SKM-1 treated with dmso at 0.1 percent for 144 hours (cell line): ENCODE measurements at regions not wholly inside any gene's neighbourhood (a gene's known extent, or its start where the extent isn't known, plus 50 kb on each side); places are given as distances from the start of the nearest gene placed in this dataset.
"Not testable (repeated sequence)": the region's sequence is repeated elsewhere in the genome, so short reads cannot be mapped to it uniquely, and the experiment has no call there.

Experiments
- DNase-seq: peaks from one replicate; lab custom pipeline; 2025; ENCODE audit not compliant: unreplicated experiment; lab: John Stamatoyannopoulos, UW

DNA sequence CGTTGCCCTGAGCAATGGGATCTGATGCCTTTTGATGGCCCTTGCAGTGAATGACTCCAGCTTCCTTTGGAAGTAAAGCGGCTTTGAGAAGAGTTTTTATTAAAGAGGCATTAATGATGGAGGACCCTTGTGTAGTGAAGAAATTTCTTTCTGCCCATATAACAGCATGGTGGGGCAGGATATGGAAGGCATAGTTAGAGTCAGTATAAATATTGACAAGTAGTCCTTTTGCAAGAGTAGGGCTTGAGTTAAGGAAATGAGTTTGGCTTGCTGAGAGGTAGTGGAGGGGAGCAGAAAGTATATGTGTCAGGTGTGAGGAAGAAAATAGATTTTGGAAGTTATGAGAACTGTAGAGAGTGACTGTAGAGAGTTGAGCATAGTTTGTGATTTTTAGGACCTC, 254.1 kb upstream of the DIO3 start:
- not testable (repeated sequence) for DNase-seq

DNA sequence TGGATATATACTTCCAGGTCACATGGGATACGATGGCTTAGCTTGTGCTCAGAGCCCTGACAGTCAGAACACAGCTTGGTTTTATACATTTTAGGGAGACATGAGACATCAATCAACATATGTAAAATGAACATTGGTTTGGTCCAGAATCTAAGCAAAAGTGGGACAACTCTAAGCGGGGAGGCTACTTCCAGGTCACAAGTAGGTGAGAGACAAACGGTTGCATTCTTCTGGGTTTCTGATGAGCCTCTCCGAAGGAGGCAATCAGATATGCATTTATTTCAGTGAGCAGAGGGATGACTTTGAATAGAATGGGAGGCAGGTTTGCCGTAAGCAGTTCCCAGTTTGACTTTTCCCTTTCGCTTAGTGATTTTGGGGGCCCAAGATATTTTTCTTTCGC, 250.1 kb upstream of the DIO3 start:
- not testable (repeated sequence) for DNase-seq

GRCh38 chr14:101313268-101313667, 248.0 kb upstream of the DIO3 start:
- DNase-seq, result no peak

DNA sequence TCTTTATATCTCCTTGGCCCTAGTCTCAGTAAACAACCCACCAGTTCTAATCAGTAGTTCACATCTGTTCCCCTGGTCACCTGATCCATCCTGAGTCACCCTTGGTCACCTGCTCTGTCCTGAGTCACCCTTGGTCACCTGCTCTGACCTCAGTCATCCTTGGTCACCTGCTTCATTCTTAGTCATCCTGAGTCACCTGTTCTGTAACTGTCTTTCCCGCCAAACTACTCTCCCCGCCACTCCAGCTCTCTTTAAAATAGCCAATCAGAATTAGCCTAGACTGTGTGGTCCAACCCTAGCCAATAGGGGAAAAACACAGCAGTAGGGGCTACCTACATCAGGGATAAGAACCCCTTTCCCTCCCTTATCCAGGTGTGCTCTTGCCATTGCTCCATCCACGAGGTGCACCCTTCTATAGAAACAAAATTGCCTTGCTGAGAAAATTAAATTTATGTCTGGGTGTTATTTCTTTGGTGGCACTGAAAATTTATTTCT, 245.4 kb upstream of the DIO3 start:
- DNase-seq, result no peak

DNA sequence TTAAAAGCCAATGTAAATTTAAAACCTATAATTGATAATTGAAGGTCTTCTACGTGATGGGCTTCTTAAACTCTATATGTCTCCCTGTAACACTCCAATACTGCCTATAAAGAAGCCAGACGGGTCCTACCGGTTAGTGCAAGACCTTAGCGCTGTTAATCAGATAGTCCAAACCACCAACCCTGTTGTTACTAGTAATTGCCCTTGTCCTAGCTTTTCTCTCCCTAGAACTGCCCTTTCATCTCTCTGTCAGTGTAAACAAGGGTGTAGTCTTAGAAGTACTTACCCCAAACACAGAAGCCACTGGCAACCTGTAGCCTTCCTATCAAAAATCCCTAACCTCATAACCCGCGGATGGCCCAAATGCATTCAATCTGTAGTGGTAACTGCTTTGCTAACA, 243.0 kb upstream of the DIO3 start:
- DNase-seq, result no peak

DNA sequence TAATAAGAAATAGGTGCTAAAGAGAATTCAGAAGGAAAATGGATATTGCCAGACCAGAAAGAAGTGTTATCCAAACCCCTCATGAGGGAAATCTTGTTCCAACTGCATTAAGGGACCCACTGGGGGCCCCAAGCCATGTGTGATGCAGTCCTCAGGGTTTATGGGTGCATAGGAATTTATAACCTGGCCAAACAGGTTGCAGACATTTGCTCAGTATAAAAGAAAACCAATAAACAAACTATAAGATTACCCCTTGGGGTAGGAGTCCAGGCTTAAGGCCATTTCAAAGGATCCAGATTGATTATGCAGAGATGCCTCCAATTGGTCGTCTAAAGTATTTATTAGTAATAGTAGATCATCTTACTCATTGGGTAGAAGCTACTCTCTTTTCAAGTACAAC, 240.9 kb upstream of the DIO3 start:
- no peak for DNase-seq

DNA sequence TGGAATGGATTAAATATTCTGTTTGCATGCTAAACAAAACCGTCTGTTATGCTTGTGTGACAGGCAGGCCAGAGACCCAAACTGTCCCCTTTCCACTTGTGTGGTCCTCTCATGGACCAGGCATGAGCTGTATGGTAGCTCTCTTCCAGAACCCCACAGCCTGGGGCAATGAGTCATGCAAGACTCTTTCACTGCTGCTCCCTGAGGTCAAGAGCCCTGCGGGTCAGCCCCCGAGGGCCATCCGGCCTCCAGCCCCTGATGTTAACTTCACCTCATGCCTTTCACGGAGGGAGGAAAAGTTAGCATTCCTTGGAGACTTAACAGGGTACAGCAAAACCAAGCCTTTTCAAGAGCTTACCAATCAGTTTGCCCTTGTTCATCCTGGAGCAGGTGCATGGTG, 239.1 kb upstream of the DIO3 start:
- DNase-seq, result no peak

DNA sequence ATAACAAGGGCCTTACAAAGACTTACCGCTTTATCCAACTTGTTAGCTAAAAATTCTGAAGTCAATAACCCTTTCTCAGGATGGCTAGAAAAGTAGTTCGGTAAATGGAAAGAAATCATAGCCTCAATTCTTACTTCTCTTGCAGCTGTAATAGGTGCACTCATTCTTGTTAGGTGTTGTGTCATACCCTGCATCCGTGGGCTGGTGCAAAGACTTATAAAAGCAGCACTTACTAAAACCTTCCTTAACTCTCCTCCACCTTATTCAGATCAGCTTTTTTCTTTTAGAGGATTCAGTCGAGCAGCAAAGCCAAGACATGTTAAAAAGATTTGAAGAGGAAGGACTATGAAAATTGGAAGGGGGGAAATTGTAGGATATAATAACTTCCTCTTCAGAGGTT, 238.2 kb upstream of the DIO3 start:
- no peak for DNase-seq

- not testable (repeated sequence) for DNase-seq
Observed at GRCh38 chr14:101323614-101324235, 237.6 kb upstream of the DIO3 start.

GRCh38 chr14:101325319-101325718, 236.0 kb upstream of the DIO3 start:
- no peak for DNase-seq

DNA sequence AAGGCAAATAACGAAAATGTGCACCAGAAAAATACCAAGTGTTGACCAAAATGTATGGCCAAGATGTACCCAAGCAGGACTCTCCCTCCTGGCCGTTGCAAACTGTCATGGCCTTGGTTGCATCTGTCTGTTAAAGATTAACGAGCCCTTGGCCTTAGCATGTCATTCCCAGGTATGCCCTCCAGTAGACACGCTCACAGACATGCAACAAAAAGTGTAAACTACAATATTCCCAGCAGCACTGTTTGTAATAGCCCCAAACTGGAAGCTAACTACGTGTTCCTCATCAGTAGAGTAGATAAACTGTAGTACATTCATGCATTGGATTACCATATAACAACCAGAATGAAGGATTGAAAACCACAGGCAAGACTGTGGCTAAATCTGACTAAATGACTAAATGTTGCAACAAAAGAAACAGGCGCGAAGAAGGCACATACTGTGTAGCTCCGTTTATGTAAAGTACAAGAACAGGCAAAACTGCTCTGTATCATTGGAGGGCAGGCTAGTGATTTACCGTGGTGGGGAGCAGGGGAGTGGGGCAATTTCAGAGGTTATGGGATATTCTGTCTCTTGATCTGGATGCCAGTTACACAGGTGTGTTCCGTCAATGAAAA, 232.8 kb upstream of the DIO3 start:
- no peak for DNase-seq

DNA sequence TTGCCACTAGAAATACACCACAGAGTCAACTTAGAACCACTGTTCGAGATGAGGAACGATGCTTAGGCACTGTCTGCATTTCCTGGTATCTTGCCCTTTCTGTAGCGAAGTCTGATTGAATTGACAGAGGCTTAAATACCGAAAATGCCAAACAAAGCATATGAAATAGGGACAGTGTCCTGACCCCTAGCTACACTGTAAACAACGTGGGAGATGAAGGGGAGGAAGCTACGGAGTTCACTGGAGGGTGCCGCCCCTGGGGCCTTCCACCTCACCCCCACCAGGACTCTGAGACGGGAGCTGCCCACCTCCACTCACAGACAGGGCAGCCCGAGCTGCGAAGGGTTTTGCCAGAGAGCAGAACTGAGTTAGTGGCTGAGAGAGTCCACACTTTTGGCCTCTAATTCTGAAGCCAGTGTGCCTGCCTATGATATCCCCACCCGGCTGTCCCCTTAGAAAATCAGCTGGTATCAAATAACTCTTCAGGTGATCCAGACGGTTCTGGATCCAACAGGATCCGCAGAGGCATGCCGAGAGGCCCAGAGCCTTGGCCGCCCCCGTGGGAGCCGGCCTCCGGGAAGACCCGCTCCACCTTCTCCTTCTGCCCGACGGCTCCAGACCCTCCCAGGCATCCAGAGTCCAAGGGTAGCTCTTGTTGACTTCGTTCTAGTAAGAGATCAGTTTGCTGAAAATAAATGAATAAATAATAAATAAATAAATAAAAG, 230.7 kb upstream of the DIO3 start:
- DNase-seq, result no peak

GRCh38 chr14:101331141-101331525, 230.2 kb upstream of the DIO3 start:
- DNase-seq, result no peak

DNA sequence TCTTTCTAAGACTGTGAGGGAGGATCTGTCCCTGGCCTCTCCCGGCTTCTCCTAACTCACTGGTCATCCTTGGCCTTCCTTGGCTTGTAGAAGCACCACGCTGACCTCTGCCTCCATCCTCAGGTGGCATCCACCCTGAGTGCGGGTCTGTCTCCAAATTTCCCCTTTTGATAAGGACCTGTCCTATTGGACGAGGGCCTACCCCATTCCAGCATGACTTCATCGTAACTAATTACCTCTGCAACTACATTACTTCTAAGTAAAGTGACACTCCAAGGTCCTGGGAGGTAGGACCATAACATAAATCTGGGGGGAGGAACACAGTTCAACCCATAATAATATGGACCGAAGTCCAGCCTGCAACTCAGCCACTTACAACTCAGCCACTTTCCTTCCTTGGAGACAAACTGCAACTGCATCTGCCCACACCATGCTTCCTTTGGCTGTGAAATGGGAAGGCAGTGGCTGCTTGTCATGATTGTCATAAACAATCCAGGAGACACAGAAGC, 229.6 kb upstream of the DIO3 start:
- DNase-seq, result no peak

DNA sequence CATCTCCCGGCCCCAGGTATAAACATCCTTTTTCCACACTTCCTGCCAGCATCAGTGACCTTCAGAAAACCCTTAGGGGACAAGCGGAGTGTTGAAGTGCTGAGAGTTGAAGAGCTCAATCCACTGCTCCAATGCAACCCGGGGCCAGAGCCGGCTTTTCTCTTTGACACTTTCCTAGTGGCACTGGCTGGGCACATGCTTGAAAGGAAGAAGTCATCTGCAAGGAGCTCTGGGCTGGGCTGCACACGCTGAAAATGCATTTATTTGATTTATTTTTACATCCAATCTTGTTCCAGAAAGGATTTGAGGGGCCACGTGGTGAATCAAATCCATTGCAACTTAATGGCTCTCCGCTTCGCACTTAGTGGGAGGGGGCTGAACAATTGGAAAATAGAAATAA, 229.0 kb upstream of the DIO3 start:
- DNase-seq, result no peak

DNA sequence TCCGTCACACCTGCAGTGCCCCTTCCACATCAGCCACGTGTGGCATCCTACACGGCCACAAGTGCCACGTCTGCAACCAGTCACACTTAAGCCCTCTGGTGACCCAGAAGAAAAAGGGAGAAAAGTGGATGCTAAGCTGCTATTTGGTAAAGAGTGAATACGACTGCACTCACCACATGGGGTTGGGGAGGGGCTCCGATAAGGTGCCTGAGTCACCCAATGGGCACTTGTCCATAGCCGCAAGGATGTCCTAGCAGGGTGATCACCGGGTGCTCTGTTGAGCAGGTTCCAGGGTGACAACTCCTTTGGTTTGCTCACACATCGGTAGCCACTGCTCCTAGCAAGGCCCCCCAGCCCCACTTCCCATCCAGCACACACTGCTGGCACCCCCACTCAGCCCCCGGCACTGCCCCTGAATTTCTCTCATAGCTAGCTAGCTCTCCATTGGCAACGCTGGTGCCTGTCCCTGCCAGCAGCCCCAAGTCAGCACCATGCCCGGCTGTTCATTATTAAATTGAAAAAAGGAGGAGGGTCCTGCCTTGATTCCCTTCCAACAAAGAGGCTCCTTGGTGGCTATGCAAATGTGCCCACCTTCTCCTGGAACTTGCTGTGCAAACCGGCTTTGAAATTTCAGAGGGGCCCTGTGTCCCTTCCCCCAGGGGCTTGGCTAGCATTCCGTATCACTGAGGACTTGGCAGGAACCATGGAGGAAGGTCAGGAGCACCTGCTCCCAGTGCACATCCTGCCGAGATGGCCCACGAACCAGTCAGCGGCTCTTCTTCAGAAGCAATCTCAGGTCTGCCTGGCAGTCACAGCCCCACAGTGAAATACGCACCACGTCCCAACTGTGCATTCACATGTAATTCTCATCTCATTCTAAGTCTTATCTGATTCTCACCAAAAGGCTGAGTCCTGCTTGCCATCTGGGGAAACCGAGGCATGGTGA, 227.7 kb upstream of the DIO3 start:
- DNase-seq, result no peak

DNA sequence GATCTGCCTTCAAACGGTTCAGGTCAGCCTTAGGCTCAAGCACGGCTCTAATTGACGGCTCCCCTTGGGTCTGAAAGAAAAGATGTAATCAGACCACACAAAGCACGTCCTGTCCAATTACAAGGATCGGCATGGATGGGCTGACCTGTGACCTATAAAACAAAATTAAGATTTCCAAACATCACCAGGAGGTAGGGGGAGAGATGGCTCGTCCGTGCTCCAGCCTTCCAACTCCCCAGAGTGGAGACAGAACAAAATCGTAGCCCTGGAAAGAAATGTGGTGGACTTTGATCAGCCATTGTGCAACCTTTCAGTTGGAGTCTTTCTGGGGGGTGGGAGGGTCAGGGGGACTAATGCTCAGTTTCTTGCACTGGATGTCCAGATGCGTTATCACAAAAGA, 226.6 kb upstream of the DIO3 start:
- no peak for DNase-seq

DNA sequence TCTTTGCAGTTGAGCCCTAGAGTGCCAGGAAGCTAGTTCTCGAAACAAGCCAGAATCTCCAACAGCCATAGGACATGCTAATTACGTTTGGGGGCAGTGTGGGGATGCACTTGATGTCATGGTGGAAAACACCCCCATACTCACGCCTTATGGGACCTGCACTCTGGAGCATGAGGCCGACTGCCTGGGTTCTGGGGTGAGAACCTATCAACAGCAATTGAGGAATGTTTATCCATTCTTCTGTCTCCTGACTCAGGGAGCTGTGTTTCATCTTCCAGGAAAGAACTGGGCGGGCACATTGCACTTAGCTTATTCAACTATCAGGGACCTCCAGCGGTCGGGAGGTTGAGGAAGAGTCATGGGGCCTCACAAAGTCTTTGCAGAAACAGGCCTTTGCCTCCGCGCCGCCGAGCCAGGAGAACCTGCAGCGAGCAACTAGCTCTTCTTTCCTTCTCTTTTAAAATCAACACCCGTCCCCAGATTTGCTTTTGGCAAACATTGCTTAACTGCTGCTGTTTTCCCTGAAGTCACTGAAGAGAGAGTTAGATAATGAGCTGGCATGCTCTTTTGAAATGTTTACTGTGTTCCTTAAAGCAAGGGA, 226.1 kb upstream of the DIO3 start:
- DNase-seq, result no peak

DNA sequence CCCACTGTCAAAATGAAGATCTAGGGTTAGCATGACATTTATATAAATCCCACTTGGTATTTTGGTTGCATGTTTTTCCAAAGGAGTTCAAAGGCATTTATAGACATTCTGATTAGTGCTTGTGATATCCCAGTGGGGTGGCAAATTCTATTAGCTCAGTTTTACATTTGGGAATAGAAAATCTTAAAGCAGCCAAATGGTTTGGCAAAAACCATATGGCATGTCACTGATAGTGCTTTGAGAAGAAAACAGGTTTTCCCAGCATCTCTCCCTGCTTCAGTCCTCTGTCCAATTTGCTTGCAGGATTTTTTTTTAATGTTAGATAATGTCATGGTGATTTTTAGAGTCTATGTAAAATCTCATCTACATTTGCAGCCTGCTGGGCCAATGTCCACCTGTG, 225.1 kb upstream of the DIO3 start:
- no peak for DNase-seq

DNA sequence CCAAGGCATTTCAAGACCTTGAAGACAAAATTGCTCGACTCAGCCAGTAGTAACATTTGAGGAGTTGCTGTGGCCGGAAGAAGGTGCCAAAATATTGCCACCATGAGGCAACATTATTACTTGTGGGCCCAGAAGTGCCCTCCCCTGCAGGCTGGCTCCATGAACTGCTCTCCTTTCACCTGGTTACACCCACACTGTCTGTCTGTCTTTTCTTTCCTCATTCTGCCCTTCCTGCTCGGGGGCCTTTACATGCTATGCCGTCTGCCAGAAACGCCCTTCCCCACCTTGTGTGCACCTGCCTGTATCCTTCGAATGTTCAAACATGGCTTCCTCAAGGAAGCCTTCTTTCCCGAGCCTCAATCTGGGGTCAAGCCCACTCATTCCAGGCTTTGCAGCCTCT, 224.2 kb upstream of the DIO3 start:
- DNase-seq, result no peak

DNA sequence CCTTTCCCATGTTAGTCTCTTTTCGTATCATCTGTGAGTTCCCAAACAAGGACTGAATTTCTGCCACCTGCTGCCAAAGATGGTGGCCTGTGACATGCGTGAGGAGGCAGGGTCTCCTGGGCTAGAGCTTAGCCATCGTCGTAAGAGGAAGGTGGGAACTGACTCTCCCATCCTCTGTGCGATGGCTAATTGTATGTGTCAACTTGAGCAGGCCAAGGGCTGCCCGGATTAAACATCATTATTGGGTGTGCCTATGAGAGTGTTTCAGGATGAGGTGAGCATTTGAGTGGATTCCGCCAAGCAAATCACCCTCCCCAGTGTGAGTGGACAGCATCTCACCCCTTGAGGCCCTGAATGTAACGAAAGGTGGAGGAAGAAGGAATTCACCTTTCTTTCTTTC, 220.7 kb upstream of the DIO3 start:
- DNase-seq, result no peak
